ENCODE measurements at regions not wholly inside any gene's neighbourhood (a gene's known extent, or its start where the extent isn't known, plus 50 kb on each side); places are given as distances from the start of the nearest gene placed in this dataset.

DNA sequence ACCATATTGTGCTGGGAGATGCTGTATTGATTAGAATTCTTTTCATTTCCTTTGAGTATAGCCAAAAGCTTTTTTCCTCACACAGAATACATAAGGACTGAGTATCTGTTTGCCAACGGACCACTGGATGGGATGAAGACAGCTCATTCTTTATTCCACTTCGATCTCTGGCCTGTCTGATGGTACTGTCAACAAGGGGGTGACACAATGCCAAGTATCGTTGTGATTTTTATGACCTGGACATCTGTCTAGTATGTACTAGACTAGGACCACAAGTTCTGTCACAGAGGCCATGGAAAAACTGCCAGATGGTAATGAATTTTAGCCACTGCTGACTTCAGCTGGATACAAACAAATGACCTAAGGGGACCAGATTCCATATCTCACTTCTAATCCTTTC is 502.7 kb downstream of the SOX5 start:
- intact Hi-C loops (cut with micrococcal nuclease), result no loop called here

DNA sequence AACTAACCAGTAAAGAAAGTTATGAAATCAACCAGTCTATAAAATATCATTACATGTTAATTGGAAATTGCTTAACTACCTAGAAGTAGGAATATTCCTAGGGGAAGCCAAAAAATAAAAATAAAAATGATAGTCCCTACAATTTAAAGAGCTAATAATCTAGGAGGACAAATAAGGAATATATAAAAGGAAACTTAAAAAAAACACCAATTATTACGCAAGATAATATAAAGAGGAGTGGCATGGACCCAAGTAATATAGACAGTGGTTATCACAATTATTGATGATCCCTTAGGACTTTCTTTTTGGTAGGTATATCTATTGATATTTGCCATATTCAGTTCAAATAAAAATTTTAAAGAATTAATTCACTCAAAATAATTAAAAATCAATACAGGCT is 498.7 kb downstream of the SOX5 start:
- intact Hi-C loops (cut with micrococcal nuclease), result no loop called here

DNA sequence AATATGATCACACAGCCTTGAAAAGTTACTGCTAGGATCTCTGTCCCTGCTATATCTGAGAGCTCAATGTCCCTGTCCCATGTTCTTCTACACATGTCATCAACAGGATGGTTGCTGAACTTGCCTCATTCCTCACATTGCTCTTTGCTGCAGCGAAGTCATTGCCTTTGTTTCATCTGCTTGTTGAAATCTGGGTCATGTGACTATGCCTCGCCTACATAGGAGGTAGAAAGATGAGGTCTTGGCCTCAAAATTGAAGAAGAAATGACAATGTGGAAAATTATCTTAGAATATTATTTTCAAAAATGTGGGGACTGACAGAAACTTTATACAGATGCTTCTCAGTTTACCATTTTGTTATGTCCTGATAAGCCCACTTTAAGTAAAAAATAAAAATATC is 494.2 kb downstream of the SOX5 start:
- intact Hi-C loops (cut with micrococcal nuclease), result no loop called here

DNA sequence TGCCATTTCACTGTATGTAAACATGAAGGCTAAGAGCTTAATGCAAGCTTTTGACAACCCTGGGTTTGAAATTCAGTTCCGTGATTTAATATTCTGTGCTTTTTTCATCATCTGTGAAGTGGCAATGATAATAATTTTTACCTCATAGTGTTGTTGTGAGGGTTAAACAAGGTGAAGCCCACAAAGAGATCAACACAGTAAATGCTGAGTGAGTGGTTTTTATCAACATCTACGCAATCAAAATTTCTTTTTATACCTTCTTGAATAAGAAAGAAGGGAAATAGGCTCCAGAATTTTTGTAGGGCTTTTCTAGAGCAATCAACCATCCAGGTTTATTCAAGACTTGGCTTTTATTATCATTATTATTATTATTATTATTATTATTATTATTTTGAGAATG is 490.8 kb downstream of the SOX5 start:
- intact Hi-C loops (cut with micrococcal nuclease), result no loop called here

DNA sequence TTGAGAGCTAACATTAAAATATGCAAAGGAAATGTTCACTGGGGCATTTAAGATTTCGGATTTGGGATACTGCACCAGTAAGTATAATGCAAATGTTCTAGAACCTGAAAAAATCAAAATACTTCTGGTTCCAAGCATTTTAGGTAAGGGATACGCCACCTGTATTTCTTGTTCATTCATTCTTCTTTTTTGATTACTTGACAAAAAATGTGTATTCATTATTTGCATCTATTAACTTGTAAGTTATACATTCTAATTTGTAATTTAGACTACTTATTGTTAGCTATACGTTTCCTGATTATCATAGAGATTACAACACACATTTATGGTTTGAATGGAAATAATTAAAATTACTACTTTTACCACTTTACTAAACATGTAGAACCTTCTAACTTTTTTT is 486.9 kb downstream of the SOX5 start:
- intact Hi-C loops (cut with micrococcal nuclease), result no loop called here

DNA sequence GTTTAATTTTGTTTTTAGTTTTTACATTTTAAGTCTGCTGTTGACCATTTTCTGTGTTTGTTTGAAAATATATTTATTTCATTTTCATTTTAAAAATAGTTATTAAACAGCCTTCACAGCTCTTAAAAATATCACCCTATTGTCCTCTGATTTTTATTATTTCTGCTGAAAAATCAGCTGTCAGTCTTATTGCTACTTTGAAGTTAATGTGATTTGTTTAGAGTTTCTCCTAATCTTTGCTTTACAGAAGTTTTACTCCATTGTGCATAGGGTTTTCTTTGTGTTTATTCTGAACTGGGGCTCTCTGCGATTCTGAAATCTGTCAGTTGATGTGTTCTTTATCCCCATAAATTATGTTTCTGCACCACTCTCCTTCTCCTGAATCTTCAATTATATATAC is 486.3 kb downstream of the SOX5 start:
- intact Hi-C loops (cut with micrococcal nuclease), result no loop called here

DNA sequence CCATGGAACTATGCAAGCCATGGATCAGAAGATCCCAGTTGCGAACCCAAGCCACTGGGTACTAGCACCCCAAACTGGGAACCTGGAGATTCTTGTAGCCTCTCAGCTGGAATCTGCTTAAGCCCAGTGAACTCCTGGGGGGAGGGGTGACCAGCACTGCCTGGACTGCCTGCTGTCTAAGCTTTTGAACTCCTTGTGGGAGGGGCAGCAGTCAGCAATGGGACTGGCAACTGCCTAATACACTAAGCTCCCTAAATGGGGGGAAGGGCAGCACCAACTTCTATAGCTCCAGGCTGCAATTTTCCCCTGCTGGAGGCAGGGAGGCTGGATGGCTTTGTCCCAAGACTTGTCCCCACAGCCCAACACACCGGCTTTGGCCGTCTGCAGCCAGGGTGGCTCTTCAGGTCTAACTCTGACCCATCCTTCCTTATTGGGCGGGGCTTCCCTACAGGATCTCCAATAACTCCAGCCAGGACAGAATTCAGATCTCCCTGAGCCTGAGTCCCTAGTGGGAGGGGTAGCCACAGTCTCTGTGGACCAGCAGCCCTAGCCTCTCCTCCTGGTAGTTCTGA is 485.1 kb downstream of the SOX5 start:
- intact Hi-C loops (cut with micrococcal nuclease), result no loop called here

DNA sequence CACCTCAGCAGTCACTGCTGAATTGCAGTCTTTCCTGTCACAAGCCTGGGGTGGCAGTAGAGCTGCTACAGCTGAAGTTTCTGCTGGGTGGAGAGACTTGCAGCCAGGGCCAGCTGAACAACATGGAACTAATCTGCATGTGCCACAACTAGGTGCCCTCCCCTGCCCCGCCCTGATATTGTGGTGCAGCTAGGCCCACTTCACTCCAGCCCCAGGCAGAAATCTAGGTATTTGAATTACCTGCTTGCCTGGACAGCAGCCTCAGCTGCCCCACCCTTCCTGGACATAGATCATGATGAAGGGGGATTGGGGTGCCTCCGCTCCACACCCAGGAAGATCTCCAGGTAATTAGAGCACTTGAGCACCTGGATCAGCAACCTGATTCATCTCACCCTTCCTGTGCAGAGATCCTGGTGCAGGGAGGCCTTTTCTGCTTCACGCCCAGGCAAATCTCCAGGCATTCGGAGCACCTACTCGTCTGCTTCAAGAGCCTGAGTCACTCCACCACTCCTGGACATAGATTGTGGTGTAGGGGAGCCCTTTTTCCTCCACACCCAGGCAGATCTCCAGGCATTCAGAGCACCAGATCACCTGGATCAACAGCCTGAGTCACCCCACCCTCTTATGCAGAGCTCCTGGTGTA is 477.0 kb downstream of the SOX5 start:
- intact Hi-C loops (cut with micrococcal nuclease), result no loop called here

DNA sequence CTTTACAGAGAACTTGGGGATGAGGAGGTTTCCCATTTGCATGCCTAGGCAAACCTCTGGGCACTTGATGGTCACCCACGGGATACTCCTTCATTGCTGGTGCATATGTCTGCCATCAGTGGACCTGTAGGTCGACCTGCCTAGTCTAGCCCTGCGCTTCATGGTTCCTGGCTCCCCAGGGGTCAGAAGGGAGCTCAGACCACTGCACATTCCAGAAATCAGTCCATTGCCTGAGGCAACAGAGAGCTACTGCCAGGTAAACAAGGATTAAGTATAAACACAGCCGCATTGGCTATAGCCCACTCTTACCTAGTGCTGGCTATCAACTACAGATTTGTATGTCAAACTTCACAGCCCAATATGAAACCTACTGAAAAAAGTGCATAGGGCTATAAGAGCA is 476.4 kb downstream of the SOX5 start:
- intact Hi-C loops (cut with micrococcal nuclease), result no loop called here

DNA sequence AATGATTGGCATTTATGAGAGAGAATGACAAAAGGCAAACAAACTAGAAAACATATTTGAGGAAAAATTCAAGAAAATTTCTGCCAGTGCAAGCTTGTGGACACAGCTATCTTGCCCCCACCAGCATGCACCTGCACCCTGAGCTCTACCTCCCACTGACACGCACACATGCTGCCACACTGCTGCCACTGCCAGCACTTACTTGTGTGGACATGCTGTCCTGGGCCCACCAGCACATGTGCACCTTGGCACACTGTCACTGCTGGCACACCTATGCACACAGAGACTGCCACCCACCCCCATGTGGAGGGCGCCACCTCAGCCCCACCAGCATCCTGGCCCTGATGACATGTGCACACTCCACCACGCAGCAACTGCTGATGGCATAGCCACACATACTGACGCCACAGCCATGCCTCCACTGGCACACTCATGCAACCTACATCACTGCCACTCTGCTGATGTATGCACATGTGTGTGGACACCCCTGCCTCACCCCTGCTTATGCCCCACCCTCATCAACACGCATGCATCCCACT is 475.0 kb downstream of the SOX5 start:
- intact Hi-C loops (cut with micrococcal nuclease), result no loop called here
